GM18517 (cell line): ENCODE measurements at regions not wholly inside any gene's neighbourhood (a gene's known extent, or its start where the extent isn't known, plus 50 kb on each side); places are given as distances from the start of the nearest gene placed in this dataset.
"Not testable (repeated sequence)": the region's sequence is repeated elsewhere in the genome, so short reads cannot be mapped to it uniquely, and the experiment has no call there.

ENCODE experiments used
- ATAC-seq: cut with Tn5 transposase; IDR thresholded peaks from one replicate; pipeline ENCODE4 v1.9.1; 2021; ENCODE audit warnings: mild to moderate bottlenecking, moderate library complexity; ENCODE audit not compliant: unreplicated experiment

DNA sequence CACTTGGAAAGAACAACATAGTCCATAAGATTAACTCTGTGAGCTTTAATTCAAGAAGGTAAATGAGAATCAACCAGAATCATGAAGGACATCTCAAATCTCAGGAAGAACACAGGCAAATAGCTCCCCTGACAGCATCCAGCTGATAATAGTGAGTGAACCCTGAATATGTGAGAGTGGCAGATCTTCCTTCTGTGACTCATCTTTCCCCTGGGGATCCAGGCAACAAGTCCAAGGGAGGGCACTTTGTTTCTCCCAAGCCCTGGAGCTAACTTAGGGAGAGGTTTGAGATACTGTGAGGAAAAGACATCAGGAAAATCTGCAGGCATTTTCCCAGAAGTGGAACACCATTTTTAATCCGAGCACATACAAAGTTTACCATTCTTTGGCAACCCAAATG lies 763.9 kb upstream of the MGAT4C start:
- no peak for ATAC-seq

DNA sequence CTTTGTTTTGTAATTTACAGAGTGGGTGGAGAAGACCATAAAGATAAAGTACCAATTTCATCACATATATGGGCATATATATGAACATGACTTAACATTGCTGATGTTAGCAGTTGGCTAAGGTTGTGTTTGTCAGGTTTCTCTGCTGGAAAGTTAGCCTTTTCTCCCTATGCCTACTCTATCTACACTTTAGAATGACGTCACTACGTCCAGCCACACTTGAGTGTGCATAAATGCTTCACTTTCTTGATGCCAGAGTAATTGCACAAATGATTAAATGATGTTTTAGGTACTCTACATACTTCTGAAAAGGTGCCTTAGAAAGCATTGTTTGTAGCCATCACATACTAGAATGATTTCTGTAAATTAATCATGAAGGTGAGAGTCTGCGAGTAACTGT lies 759.2 kb upstream of the MGAT4C start:
- ATAC-seq = no peak

GRCh38 chr12:87008785-87009384 lies 752.7 kb upstream of the MGAT4C start:
- no peak for ATAC-seq

DNA sequence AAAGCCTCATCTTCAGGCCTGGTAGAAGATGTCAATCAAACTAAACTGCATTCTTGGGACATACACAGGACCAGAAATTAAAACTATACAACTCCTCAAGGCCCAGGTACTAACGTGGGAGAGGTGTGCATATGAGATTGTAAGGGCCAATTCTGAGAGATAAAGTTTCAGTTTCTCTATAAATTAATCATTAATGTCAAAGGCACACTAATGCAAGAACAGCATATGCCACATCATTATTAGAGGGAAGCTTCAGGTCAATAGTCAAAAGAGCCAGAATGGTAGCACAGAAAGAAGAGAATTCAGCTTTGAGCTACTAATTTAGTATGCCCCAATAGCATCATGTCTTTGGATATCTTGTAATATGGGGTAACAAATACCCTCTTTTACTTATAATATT lies 744.9 kb upstream of the MGAT4C start:
- no peak for ATAC-seq

DNA sequence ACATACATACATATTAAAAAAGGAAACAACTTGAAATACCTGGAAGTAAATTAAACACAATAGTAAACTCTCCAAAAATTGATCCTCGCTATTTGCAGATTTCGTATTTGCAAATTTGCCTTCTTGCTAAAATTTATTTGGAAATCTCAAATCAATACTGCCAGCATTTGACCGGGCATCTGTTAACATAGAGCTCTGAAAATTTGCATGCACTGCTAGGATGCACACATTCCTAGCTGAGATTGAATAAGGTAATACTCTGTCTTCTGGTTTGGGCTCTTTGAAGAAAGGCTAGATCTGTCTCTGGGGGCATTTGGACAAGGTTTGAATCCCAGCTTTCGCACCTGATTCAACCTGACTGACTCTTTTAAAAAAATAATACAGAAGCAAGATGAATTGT lies 729.1 kb upstream of the MGAT4C start:
- ATAC-seq = no peak

GRCh38 chr12:86970595-86970994 lies 714.4 kb upstream of the MGAT4C start:
- not testable (repeated sequence) for ATAC-seq

GRCh38 chr12:86959766-86960458 lies 703.7 kb upstream of the MGAT4C start:
- ATAC-seq = no peak

- ATAC-seq = no peak
Observed at GRCh38 chr12:86950444-86950843, 694.3 kb upstream of the MGAT4C start.

- no peak for ATAC-seq
Observed at GRCh38 chr12:86950043-86950442, 693.9 kb upstream of the MGAT4C start.

GRCh38 chr12:86948851-86949250 lies 692.7 kb upstream of the MGAT4C start:
- ATAC-seq = no peak

DNA sequence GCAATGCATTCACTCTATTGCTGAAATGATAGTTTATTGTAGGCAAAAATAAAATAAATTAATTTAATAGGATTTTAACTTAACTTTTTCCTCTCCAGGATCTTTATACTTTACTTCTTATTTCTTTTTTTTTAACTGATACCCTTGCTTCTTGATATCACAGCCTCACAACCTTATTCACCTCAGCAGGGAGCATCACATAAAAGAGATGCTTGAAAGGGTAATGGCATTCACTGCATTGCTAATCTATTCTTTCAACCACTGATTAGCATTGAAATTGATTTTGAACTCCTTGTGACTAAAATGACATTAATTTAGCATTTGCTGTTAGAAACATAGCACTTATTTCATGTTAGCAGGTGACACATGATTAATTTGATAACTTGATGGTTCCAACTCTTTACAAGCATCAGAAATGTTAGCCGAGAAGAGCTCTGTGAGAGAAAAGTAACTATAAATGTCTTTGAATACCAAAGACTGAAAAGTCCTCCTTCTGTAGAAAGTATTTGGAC lies 689.5 kb upstream of the MGAT4C start:
- ATAC-seq = no peak

- not testable (repeated sequence) for ATAC-seq
Observed at GRCh38 chr12:86944197-86944819, 688.1 kb upstream of the MGAT4C start.

DNA sequence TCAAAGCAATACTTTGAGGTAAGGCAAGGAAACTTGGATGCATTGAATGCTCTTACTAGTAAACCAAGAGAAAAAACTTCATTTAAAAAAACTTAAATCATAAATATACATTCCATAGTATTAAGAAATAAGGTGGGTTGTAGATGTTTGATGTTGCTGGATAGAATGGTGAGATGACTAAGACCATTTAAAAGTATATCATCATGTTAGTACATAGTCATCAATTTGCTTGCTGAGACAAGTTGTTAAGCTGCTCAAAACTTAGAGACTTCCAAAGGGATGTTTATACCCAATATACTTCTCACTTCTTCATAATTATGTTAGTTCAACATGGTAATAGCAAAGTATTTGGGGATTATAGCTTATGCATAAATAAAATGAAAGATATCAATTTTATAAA lies 675.5 kb upstream of the MGAT4C start:
- no peak for ATAC-seq

- no peak for ATAC-seq
Observed at GRCh38 chr12:86929962-86930361, 673.8 kb upstream of the MGAT4C start.

GRCh38 chr12:86917121-86917520 lies 660.9 kb upstream of the MGAT4C start:
- no peak for ATAC-seq

GRCh38 chr12:86914721-86915120 lies 658.5 kb upstream of the MGAT4C start:
- no peak for ATAC-seq

DNA sequence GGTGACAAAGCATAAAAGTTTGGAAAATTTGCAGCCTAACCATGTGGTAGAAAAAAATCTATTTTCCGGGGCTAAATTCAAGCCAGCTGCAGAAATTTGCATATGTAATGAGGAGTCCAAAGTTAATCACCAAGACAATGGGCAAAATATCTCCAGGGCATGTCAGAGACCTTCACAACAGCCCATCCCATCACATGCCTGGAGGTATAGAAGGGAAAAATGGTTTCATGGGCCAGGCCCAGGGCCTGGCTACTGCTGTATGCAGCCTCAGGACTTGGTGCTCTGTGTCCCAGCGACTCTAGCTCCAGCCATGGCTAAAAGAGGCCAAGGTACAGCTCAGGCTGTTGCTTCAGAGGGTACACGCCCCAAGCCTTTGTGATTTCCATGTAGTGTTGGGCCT lies 655.8 kb upstream of the MGAT4C start:
- ATAC-seq = no peak

GRCh38 chr12:86903159-86903558 lies 647.0 kb upstream of the MGAT4C start:
- ATAC-seq = no peak

GRCh38 chr12:86860776-86861175 lies 604.6 kb upstream of the MGAT4C start:
- no peak for ATAC-seq

GRCh38 chr12:86852451-86852850 lies 596.3 kb upstream of the MGAT4C start:
- no peak for ATAC-seq

GRCh38 chr12:86838711-86839110 lies 582.5 kb upstream of the MGAT4C start:
- ATAC-seq = no peak

DNA sequence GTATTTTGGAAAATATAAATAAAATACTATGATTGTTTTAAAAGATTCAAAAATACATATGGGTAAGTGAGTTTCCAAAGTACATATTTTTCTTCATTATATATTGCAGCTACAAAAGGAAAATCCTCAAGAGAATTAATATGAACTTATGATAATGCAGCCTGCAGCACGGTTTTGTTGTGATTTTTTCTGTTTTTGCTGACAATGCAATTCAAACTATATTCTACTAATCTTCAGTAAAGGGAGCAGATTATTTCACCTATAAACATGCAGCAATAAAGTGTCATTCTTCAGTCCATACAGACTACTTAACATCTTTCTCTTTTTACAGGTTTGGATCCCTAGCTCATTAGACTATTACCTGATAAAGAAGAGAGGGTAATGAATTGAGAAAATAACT lies 582.1 kb upstream of the MGAT4C start:
- no peak for ATAC-seq
